Muscle of back (tissue), 3 donors: ENCODE measurements at regions not wholly inside any gene's neighbourhood (a gene's known extent, or its start where the extent isn't known, plus 50 kb on each side); places are given as distances from the start of the nearest gene placed in this dataset.

ENCODE experiments used
- DNase-seq, 3 donors: peaks; one replicate each; pipeline versions ENCODE4 v3.0.0 to v3.0.0-alpha.2; 2013

DNA sequence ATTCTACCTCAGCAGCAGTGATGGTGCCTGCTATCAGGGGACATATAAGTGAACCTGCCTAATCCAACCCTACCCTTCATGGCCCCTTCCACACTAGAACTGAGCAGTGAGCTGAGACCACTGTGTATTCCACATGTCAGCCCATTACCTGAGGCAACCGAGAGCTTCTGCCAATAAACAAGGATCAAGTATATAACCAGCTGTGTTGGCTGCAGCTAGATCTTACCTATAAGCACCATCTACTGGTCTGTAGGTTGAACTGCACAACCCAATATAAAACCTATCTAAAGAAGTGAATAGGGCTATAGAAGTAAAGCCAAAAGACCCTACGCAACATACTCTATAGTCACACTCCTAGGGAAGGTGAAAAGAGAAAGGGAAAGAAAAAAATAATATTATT, 376.9 kb downstream of the HHIPL2 start:
- peak in 1 of 3 donors; percentile 36 for DNase-seq

DNA sequence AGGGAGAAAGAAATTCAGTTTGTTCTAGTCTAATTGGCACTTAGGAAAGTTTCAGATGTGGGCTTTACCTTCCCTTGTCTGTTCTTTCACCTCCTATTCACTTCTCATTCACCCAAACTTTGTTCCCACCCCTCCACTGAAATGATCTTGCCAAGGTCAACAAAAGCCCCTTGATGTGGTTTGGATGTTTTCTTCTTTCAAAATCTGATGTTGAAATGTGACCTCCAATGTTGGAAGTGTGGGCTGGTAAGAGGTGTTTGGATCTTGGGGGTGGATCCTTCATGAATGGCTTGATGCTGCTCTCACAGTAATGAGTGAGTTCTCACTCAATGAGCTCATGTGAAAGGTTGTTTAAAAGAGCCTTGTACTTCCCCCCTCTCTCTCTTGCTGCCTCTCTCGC, 379.3 kb downstream of the HHIPL2 start:
- DNase-seq, result no peak

DNA sequence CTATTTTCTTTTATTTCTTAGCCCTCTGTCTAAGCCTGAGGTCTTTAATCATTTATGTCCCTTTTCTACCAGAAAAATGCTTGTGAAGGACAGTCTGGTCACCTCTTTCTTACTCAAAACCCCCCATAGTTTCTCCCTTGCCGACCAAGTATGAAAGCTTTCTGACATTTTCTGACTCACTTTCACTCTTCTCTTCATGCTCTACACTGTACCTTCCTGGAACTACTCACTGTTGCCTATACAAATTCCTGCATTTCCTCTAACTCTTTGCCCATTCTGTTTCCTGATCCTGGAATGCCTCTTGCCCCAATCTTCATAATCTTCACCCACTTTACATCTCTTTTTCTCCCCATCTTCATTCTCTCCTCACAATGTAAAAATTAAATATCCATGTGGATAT, 380.0 kb downstream of the HHIPL2 start:
- DNase-seq, result no peak

DNA sequence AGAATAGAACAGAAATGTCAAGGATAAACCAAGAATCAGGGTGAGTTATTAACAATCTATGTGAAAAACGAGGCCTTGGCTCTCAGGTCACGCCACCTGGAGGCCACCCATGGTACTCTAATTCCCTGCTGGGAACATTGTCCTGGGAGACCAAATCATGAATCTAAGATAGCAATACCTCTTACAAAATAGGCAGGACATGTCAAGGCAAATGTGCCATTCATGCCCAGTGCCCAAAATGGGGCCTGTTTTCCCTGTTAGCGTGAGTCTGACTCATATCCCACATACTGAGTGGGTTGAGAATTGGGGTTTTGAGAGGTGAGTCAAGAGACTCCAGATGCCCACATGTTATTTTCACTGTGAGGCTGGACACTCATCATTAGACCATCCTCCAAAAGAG, 380.8 kb downstream of the HHIPL2 start:
- peak in 1 of 3 donors; percentile 26 for DNase-seq

DNA sequence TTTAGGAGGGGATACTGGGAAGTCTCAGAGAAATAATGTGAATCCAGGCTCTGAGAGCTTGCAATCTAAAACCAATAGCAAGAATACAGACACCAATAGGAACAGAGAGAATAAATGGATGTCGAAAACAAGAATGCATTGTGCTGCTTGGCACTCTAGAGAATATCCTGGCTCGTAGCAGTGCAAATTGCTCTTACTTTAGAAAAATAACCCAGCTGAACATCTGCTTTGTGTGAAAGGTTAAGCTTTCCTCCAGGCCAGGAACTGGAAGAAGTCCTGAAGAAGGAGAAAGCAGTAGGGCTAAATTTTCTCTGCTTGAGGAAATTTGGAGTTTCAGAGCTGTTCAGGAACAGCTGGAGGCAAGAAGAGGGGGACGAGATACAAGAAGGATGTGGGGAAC, 382.3 kb downstream of the HHIPL2 start:
- peak; percentile 44 to 89 (median 77) for DNase-seq

DNA sequence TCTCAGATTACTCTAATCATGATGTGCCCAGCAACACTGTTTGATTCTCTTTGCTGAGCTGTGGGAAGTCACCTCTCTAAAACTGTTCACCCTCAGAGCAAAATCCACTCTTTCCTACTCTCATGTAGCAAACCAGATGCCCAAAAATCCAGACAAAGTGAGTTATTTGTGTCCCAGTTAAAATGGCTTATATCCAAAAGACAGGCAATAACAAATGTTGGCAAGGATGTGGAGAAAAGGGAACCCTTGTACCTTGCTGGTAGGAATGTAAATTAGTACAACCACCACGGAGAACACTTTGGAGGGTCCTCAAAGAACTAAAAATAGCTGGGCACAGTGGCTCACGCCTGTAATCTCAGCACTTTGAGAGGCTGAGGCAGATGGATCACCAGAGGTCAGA, 384.0 kb downstream of the HHIPL2 start:
- no peak for DNase-seq

DNA sequence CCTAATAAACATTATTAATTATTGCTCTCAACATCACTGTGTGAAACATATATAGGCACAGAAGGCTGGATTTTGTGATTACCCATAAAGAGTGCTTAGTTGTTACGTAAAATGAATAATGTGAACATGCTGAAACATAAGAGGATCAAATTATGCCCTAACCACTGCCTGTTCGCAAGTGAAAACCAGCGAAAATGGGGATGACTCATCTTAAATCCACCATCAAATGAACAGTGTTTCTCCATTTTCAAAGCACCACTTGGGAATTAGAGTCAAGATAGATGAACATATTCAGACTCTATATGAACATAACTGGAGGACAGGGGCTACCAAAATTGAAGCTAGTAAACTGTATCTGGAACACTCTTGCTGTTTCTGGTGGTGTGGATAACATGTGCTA, 386.2 kb downstream of the HHIPL2 start:
- DNase-seq, result no peak

DNA sequence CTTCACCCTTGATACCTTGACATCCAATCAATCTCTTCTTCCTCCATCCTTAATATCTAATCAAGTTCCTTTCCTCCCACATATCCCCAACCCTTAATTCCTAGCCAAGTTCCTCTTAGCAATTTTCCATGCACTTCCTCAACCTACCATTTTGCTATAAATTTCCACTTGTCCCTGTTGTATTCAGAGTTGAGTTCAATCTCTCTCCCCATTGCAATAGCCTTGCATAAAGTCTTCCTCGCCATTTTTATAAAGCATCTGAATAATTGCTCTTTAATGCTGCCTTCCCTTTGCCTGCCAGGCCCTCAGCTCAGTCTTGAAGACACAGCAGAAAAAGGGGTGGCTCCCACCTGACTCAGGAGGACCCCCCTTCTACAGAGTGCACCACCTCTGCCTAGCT, 390.3 kb downstream of the HHIPL2 start:
- DNase-seq, result no peak

DNA sequence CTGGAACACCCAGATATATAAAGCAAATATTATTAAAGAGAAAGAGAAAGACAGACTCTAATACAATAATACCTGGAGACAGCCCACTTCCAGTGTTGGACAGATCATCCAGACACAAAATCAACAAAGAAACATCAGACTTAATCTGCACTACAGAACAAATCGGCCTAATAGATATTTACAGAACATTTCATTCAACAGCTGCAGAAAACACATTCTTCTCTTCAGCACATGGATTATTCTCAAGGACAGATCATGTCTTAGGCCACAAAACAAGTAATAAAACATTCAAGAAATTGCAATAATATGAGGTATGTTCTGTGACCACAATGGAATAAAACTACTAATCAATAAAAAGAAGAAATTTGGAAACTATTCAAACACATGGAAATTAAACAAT, 398.3 kb upstream of the DUSP10 start:
- DNase-seq, result no peak

DNA sequence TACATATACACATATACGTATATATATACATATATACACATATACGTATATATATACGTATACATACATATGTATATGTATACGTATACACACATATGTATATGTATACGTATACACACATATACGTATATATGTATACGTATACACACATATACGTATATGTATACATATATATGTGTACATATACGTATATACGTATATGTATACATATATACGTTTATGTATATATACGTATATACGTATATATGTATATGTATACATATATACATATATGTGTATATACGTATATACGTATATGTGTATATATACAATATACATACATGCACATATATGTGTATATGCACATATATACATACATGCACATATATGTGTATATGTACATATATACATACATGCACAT, 396.2 kb upstream of the DUSP10 start:
- DNase-seq, result no peak

DNA sequence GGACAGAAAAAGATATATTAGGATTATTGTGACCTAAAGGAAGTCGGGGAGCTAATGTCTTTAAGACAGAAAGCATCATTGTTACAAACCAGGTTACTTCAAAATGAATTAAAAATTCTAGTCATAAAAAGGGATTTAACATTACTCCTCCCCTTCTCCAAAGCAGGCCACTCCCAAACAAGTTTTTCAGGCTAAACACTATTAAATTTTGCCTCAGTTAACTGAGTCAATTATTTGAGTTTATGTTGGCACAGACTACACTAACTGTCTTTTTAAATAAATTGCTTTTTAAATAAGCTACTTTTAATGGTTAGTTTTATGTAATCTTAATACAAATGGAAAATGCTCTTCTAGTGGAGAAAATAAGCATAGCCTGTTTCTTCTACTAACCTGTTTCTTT, 395.0 kb upstream of the DUSP10 start:
- DNase-seq, result no peak

DNA sequence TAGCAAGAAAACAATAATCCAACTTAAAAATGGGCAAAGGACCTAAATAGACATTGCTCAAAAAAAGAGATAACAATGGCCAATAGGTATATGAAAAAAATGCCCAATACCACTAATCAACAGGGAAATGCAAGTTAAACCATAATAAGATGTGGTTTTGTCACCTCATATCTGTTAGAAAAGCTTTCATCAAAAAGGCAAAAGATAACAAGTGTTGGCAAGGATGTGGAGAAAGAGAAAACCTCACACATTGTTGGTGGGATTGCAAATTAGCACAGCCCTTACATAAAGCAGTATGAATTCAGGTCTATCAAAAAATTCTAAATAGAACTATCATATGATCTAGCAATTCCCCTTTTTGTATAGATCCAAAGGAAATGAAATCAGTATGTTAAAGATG, 387.2 kb upstream of the DUSP10 start:
- no peak for DNase-seq

DNA sequence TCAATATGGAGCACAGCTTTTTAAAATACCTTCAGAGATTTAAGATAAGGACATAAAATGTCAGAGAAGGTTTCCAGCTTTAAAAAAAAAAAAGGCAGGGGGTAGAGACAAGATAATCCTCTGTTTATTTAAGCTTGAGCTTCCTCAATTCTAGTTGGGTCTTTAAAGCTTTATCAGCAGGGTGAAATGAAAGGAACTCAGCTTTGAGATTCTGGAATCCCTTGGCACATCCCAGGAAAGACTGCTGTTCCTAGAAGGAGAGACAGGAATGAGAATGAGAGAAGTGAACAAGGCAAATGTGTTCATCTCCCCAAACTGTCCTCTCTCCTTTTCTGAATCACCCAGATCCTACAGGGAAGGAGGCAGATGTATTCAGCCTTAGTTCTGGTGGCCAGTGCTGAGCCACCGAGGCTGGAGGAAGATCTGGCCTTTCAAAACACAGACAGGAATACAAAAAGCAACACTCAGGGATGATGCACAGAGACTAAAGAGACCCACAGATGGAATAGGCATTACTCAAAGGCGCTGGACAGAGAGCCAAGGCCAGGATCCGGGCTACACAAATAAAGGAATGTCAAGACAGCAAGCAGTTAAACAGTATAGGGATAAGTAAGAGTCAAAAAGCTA, 385.8 kb upstream of the DUSP10 start:
- peak in 1 of 3 donors; percentile 6 for DNase-seq

DNA sequence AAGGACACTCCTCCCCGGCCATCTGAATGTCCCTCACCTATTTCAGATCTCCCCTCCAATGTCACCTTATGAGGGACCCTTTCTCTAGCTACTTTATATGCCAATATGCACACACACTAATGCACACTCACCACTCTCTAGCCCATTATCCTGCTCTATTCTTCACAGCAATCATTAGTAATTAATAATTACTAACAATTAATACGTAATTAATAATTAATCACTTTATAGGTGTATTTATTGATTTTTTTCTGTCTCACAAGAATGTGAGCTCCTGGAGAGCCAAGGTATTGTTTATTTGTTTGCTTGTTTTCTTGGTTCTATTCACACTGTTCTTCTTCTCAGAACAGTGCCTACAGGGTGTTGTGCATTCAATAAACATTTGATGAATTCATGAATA, 385.2 kb upstream of the DUSP10 start:
- no peak for DNase-seq

DNA sequence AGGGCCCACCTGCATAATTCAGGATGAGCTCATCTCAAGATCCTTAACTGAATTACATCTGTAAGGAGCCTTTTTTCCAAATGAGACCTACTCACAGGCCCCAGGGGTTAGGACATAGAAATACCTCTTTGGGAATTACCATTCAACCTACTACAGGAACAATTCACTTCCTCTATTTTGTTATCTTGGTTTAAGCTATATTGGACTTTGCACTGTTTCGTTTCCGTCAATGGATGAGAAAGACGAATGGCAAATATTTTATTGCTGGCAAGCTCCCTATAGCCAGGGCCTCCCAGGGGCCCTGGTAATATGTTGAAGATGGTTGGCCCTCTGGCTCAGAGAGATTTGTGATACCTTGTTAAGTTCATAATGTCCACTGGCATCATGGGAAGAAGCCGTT, 384.2 kb upstream of the DUSP10 start:
- no peak for DNase-seq

DNA sequence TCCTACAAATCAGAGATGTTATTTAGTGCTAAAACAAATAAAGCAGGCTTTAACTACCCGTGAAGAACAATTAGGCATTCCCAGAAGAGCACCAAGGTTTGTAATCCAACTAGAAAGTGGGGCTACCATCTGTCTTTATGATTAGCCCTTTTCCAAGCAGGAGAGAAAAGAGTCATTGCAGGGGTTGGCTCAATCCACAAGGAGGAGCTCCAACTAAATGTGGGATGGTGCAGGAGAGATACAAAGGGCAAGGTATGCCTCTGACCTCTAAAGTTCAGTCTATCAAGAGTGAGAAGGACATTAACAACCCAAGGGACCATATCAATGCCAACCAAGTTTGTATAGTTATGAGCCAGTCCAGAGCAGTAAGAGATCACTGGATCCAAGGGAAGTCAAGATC, 382.7 kb upstream of the DUSP10 start:
- no peak for DNase-seq

DNA sequence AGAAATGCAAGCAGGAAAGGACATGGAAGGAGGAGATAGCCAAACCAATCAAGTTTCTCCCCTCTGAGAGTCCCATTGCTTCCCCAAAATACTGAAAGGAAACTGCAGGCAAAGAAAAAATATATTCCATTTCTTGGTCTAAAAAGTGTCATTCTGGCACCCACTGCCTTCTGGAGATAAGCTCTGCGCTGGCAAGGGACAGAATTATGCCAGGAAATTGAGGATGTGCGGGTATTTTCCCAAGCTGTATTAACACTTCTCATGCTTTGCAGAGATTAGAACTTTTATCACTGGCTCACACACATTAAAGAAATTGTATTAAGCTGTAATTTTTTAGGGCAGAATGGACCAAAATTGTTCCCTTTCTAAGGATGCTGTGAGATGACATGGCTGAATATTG, 381.2 kb upstream of the DUSP10 start:
- no peak for DNase-seq

DNA sequence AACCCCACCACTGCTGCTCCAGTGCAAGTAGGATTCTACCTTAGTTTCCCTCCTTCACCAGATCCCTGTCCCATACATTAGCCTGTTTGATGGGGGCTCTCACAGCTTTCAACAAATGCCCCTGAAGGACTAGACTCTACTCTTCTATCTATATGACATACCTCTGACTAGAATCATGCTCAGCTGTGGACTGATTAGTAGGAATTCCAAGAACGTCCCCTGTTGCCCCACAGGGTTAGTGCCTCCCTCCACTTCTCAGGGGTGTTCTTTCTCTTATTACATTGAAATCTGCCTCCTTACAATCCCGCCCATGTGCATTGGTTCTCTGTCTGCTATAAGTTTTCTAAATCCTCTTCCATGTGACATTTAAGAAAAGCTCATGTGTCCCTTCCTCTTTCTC, 375.9 kb upstream of the DUSP10 start:
- DNase-seq, result no peak

DNA sequence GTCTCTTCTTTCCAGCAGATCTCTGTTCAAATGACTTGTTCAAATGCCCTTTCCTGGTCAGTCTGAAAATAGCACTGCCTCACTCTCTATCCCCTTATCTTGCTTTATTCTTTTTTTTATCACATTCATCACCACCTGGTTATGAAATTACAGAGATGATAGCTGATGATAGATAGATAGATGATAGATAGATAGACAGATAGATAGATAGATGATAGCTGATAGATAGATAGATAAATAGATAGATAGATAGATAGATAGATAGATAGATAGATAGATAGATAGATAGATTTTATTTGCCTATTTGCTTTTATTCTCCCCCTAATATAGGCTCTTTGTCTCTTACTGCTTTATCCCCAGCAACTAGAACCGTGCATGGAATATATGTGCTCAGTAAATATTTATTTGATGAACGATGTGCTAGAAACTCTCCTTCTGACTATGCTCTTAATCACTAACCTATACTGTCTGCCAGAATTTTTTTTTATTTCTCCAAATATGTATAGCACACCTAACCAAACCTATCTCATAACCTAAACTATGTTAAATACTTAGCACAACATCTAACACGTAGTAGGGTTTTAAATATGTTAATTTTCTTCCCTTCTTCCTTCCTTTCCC, 372.8 kb upstream of the DUSP10 start:
- no peak for DNase-seq

DNA sequence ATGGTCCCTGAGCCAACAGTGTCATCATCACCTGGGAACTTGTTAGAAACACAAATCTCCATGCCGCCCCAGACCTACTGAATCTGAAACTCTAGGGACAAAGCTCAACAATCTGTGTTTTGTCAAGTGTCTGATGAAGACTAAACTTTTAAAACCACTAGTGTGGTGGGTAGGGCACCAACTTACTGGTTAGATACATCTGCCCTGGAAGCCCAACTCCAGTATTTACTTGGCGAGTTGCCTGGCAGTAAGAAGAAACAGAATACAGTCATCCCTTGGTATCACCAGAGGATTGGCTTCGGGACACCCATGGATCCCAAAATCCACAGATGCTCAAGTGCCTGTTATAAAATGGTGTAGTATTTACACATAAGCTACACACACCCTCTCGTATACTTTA, 367.9 kb upstream of the DUSP10 start:
- no peak for DNase-seq

DNA sequence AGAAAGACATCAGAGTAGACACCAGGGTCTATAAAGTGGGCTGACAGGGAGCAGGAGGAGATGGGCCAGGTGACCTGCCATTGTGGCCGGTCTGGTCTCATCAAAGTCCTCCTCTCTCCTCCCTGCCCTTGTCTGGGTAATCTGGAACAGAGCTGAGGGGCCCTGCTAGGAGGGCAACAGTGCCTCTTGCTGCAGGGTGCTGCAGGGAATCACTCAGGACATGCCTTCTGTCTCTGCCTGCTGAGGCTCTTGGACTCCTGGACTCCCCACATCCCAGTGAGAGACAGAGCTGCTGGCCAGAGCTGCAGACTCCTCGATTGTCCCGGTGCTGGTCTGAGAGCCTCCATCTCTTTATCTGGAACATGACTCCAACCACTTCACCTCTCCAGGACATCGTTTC, 366.1 kb upstream of the DUSP10 start:
- no peak for DNase-seq

DNA sequence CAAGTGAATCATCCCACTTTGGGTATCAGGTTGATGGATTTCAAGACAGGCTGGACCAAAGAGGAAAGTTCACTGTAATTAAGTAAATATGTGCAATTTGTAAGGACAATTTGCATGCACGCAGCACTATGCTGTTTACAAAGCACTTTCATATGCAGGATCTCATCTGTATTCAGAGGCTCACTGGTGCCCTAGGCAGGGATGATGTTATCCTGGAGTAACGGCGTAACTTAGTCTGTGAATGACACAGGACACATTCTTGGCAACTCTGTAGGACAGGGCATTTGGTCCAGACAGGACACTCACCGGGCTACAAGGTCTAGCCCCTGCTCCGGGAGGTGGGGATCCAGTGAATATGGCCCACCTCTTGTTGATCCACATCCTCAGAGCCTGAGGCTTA, 365.4 kb upstream of the DUSP10 start:
- no peak for DNase-seq

DNA sequence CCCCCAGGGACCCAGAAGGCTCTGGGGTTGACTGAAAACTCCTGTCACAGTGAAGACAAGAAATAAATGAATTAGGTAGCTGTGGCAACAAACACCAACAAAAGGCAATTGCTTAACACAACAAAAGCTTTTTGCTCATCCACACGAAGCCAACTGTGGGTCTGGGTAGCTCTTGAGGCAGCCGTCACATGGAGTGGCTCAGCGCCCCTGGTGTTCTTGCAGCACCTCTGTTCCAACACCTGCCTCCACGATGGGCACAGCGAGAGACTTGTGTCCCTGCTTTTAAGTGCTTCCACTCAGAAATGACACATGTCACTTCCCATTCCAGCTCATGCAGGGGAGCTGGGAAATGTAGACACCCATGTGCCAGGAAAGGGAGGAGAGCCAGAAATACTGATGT, 364.5 kb upstream of the DUSP10 start:
- no peak for DNase-seq

DNA sequence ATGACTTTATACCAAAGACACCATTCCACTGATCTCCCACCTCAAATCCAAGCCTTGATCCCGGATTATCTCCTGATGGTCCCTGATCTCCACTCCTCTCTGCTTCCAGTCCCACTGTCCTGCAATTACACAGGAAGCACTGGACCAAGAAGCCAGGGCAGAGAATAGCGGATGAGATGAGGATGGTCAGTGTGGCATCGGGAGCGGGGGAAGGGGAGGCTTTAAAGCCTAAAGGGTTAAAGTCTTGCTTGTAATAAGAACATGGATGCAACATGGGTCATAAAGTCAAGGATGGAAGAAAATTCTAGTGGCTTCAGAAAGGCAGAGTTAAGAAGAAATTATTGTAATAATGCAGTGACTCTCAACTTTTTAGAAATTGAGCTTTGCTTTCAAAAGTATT, 364.0 kb upstream of the DUSP10 start:
- no peak for DNase-seq

DNA sequence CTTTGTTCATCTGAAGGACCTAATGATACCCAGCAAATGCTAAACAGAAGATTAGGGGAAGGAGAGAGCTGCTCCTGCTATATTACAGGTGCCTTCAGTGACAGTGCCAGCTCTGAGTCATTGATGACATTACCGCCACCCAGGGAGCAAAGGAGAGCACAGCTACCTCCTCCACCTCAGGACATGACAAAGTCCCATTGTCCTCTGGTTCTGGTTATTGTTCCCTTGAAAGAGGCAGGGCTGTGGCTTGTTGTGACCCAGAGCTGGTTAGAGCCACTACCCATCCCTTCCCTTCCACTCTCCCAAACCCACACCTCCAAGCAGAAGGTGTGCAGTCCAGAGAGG, 363.5 kb upstream of the DUSP10 start:
- DNase-seq, result no peak
